ENCODE measurements at regions not wholly inside any gene's neighbourhood (a gene's known extent, or its start where the extent isn't known, plus 50 kb on each side); places are given as distances from the start of the nearest gene placed in this dataset.

DNA sequence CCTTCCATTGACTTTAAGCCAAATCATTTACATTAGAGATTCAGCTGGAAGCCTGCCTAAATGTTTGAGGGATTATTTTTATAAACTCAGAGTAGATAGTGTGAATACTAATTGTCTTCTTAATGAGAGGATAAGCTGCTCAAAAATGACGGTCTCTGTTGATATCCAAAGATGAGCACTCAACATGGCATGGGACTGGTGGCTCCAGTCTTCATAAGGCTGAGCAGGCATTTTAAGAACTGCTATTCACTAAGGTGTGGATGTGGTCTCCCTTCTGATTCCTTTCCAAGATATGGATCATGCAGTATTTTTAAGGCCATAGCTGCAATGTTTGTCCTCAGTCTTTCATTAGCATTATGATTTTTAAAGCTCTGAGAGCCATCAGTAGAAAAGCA, 377.5 kb upstream of the RIOK2 start:
- H3K27me3 ChIP-seq (replicated peaks in 1 of 4; ENCODE audit: control extremely low read depth in 1 of 4, control insufficient read depth in 3 of 4, insufficient read depth in 4 of 4, low read length in 3 of 4): no peaks in the 10 kb centered on the region
- no peak overlapping the region for H3K9ac ChIP-seq (ENCODE audit: low read length)
- H3K79me2 ChIP-seq (ENCODE audit: control insufficient read depth, insufficient read depth, low read length): no peaks in the 10 kb centered on the region
- H3K27ac ChIP-seq (ENCODE audit: low read length in 2 of 2): no peak overlapping the region
- ATAC-seq (ENCODE audit: low read depth) (no peak), DNase-seq (no peak)
- H3K9me3 Mint-ChIP-seq (ENCODE audit: insufficient read depth): no peaks in the 10 kb centered on the region
- no peaks in the 10 kb centered on the region for H4K20me1 ChIP-seq (ENCODE audit: control insufficient read depth, insufficient read depth, low read length, poor library complexity, severe bottlenecking)
- H3K4me1 Mint-ChIP-seq: no peaks in the 10 kb centered on the region
- H2AFZ ChIP-seq (ENCODE audit: insufficient read depth, low read depth, low read length, poor library complexity, severe bottlenecking): no peak overlapping the region
- H3K9me3 ChIP-seq (ENCODE audit: control extremely low read depth in 1 of 3, control insufficient read depth in 2 of 3, insufficient read depth in 1 of 3, low read length in 2 of 3): no peaks in the 10 kb centered on the region
- 100% methylated on average over 1 of the region's 1 CpG for WGBS (ENCODE audit: insufficient coverage)
- intact Hi-C loops (cut with micrococcal nuclease): no loop called here
- H3K27me3 Mint-ChIP-seq: no peaks in the 10 kb centered on the region
- POLR2A ChIA-PET: no interaction called here
- no peaks in the 10 kb centered on the region for H3K4me1 ChIP-seq (ENCODE audit: control insufficient read depth in 2 of 2, insufficient read depth in 2 of 2, low read length in 2 of 2)
- no peak overlapping the region for H3K4me3 ChIP-seq (ENCODE audit: control extremely low read depth in 1 of 5, extremely low read depth in 1 of 5, insufficient read depth in 1 of 5, low read depth in 2 of 5, low read length in 4 of 5)
- H3K4me2 ChIP-seq (replicated peaks; ENCODE audit: low read depth, low read length, poor library complexity, severe bottlenecking): no peak overlapping the region
- no peak overlapping the region for H3K4me3 Mint-ChIP-seq
- H3K27ac Mint-ChIP-seq: no peak overlapping the region
- TF ChIP-seq, protein P1, sequence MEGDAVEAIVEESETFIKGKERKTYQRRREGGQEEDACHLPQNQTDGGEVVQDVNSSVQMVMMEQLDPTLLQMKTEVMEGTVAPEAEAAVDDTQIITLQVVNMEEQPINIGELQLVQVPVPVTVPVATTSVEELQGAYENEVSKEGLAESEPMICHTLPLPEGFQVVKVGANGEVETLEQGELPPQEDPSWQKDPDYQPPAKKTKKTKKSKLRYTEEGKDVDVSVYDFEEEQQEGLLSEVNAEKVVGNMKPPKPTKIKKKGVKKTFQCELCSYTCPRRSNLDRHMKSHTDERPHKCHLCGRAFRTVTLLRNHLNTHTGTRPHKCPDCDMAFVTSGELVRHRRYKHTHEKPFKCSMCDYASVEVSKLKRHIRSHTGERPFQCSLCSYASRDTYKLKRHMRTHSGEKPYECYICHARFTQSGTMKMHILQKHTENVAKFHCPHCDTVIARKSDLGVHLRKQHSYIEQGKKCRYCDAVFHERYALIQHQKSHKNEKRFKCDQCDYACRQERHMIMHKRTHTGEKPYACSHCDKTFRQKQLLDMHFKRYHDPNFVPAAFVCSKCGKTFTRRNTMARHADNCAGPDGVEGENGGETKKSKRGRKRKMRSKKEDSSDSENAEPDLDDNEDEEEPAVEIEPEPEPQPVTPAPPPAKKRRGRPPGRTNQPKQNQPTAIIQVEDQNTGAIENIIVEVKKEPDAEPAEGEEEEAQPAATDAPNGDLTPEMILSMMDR (IDR thresholded peaks at IDR 0.05): no peak
- no peak for TF ChIP-seq EZH2 (IDR thresholded peaks at IDR 0.05; ENCODE audit: borderline replicate concordance, insufficient read depth, low read depth, low read length, poor library complexity, severe bottlenecking)
- no peaks in the 10 kb centered on the region for H3K36me3 ChIP-seq (replicated peaks in 1 of 2; ENCODE audit: control extremely low read depth in 1 of 2, control insufficient read depth in 1 of 2, extremely low read depth in 1 of 2, insufficient read depth in 2 of 2, low read length in 1 of 2)
- CTCF ChIA-PET: no interaction called here

DNA sequence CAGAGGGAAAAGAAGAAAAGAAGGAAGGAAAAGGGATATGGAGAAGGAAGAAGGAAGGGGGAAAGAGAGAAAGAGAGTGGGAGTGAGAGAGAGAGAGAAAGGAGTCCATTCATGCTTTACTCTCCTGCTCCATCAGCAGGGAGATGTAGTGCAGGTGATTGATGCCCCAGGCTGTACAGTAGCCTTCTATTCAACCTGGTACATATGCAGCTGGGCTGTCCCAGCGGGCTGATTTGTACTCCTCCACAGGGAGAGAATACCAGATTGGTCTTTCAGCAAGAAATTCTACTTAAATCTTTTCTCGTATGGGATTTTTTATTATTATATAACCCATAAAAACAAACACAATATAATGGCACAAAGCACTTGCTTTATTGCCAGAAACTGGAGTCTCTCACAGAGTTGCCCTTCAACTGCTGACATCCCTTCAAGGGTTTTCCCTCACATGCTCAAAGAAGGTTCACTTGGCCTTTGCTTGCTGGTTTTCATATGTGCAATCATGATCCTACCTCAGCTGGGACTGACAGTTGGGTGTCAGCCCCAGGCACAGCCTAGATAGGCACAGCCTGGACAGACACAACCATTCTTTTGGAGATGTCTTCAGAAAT, 380.1 kb upstream of the RIOK2 start:
- H3K4me1 ChIP-seq (ENCODE audit: control insufficient read depth in 2 of 2, insufficient read depth in 2 of 2, low read length in 2 of 2): no peaks in the 10 kb centered on the region
- ChIA-PET POLR2A (no interaction called here), CTCF (no interaction called here)
- H3K9me3 Mint-ChIP-seq (ENCODE audit: insufficient read depth): no peaks in the 10 kb centered on the region
- no peaks in the 10 kb centered on the region for H3K36me3 ChIP-seq (replicated peaks in 1 of 2; ENCODE audit: control extremely low read depth in 1 of 2, control insufficient read depth in 1 of 2, extremely low read depth in 1 of 2, insufficient read depth in 2 of 2, low read length in 1 of 2)
- no peaks in the 10 kb centered on the region for H4K20me1 ChIP-seq (ENCODE audit: control insufficient read depth, insufficient read depth, low read length, poor library complexity, severe bottlenecking)
- no peak overlapping the region for H3K27ac Mint-ChIP-seq
- no peaks in the 10 kb centered on the region for H3K27me3 ChIP-seq (replicated peaks in 1 of 4; ENCODE audit: control extremely low read depth in 1 of 4, control insufficient read depth in 3 of 4, insufficient read depth in 4 of 4, low read length in 3 of 4)
- no peak for ATAC-seq (ENCODE audit: low read depth)
- intact Hi-C loops (cut with micrococcal nuclease): no loop called here
- no peak overlapping the region for H3K27ac ChIP-seq (ENCODE audit: low read length in 2 of 2)
- H3K9ac ChIP-seq (ENCODE audit: low read length): no peak overlapping the region
- WGBS (ENCODE audit: insufficient coverage): 60% methylated on average over 1 of the region's 2 CpGs
- H3K79me2 ChIP-seq (ENCODE audit: control insufficient read depth, insufficient read depth, low read length): no peaks in the 10 kb centered on the region
- H3K4me1 Mint-ChIP-seq: no peaks in the 10 kb centered on the region
- TF ChIP-seq EZH2 (IDR thresholded peaks at IDR 0.05; ENCODE audit: borderline replicate concordance, insufficient read depth, low read depth, low read length, poor library complexity, severe bottlenecking): no peak
- TF ChIP-seq, protein P1 (IDR thresholded peaks at IDR 0.05): no peak
- no peaks in the 10 kb centered on the region for H3K27me3 Mint-ChIP-seq
- no peak overlapping the region for H3K4me2 ChIP-seq (replicated peaks; ENCODE audit: low read depth, low read length, poor library complexity, severe bottlenecking)
- no peak overlapping the region for H2AFZ ChIP-seq (ENCODE audit: insufficient read depth, low read depth, low read length, poor library complexity, severe bottlenecking)
- H3K4me3 Mint-ChIP-seq: no peak overlapping the region
- no peak overlapping the region for H3K4me3 ChIP-seq (ENCODE audit: control extremely low read depth in 1 of 5, extremely low read depth in 1 of 5, insufficient read depth in 1 of 5, low read depth in 2 of 5, low read length in 4 of 5)
- no peaks in the 10 kb centered on the region for H3K9me3 ChIP-seq (ENCODE audit: control extremely low read depth in 1 of 3, control insufficient read depth in 2 of 3, insufficient read depth in 1 of 3, low read length in 2 of 3)
- no peak for DNase-seq
